ENCODE measurements at regions not wholly inside any gene's neighbourhood (a gene's known extent, or its start where the extent isn't known, plus 50 kb on each side); places are given as distances from the start of the nearest gene placed in this dataset.

DNA sequence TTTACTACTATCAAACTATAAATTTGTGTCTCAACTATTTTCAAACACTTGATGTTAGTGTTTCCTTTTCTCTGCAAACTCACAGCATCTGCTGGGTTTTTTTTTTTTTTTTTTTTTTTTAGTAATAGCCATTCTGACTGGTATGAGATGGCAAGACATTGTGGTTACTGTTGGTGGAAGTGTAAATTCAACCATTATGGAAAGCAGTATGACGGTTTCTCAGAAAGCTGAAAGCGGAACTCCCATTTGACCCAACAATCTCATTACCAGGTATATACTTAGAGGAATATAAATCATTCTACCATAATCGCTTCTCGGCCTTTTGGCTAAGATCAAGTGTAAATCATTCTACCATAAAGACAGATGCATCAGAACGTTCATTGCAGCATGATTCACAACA lies 608.3 kb upstream of the ZP4 start:
- H3K4me2 ChIP-seq (ENCODE audit: insufficient read depth, insufficient read length, low read length): no peak overlapping the region
- no peak overlapping the region for H4K91ac ChIP-seq (ENCODE audit: insufficient read length, low read depth, low read length)
- Mint-ChIP-seq H3K27me3 (ENCODE audit: low read depth) (no peaks in the 10 kb centered on the region), H3K4me3 (no peak overlapping the region), H3K36me3 (ENCODE audit: insufficient read depth in 1 of 3, low read depth in 3 of 3) (no peaks in the 10 kb centered on the region), H3K27ac (no peak overlapping the region), H3K4me1 (no peaks in the 10 kb centered on the region), H3K9me3 (peaks cover 0 to 3% of the 10 kb centered on the region in 2 experiments; a peak in 3 of 5 replicates)
- H3K4ac ChIP-seq (ENCODE audit: low read depth, low read length): no peak overlapping the region
- TF ChIP-seq, protein P1, sequence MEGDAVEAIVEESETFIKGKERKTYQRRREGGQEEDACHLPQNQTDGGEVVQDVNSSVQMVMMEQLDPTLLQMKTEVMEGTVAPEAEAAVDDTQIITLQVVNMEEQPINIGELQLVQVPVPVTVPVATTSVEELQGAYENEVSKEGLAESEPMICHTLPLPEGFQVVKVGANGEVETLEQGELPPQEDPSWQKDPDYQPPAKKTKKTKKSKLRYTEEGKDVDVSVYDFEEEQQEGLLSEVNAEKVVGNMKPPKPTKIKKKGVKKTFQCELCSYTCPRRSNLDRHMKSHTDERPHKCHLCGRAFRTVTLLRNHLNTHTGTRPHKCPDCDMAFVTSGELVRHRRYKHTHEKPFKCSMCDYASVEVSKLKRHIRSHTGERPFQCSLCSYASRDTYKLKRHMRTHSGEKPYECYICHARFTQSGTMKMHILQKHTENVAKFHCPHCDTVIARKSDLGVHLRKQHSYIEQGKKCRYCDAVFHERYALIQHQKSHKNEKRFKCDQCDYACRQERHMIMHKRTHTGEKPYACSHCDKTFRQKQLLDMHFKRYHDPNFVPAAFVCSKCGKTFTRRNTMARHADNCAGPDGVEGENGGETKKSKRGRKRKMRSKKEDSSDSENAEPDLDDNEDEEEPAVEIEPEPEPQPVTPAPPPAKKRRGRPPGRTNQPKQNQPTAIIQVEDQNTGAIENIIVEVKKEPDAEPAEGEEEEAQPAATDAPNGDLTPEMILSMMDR (conservative IDR thresholded peaks at IDR 0.05): no peak
- H3K79me1 ChIP-seq (ENCODE audit: insufficient read depth, low read depth, low read length, poor library complexity, severe bottlenecking): no peaks in the 10 kb centered on the region
- H2BK5ac ChIP-seq (ENCODE audit: insufficient read length, low read length): no peak overlapping the region
- H3K14ac ChIP-seq (ENCODE audit: insufficient read depth, low read length): no peak overlapping the region
- no peaks in the 10 kb centered on the region for H3K23me2 ChIP-seq (ENCODE audit: insufficient read length, low read depth, low read length, poor library complexity, severe bottlenecking)
- no peaks in the 10 kb centered on the region for H3K4me1 ChIP-seq (ENCODE audit: insufficient read depth, low read length)
- H4K20me1 ChIP-seq (ENCODE audit: control insufficient read depth, insufficient read depth, insufficient read length): no peaks in the 10 kb centered on the region
- WGBS (ENCODE audit: extremely low coverage, insufficient read length, low lambda C conversion rate): no CpG with 5 or more reads among the region's 5 CpGs
- no peak overlapping the region for H3K9ac ChIP-seq (ENCODE audit: extremely low read depth, insufficient read length, low read length)
- no peak overlapping the region for H3K56ac ChIP-seq (ENCODE audit: insufficient read length, low read depth, low read length)
- H3K79me2 ChIP-seq (ENCODE audit: insufficient read depth, low read length): no peaks in the 10 kb centered on the region
- H3K9me3 ChIP-seq (ENCODE audit: control insufficient read depth, low read depth, low read length): no peaks in the 10 kb centered on the region
- H3K27ac ChIP-seq (ENCODE audit: insufficient read length, low read depth, low read length): no peak overlapping the region
- DNase-seq: no peak
- H4K5ac ChIP-seq (ENCODE audit: insufficient read length, low read depth, low read length): no peak overlapping the region
- no peaks in the 10 kb centered on the region for H3K27me3 ChIP-seq (ENCODE audit: insufficient read depth, low read length)
- H3K18ac ChIP-seq (ENCODE audit: insufficient read length, low read depth, low read length): no peak overlapping the region
- H2AFZ ChIP-seq (ENCODE audit: low read length): no peak overlapping the region
- no peak overlapping the region for H2BK120ac ChIP-seq (ENCODE audit: low read depth, low read length, poor library complexity, severe bottlenecking)
- H2AK5ac ChIP-seq (ENCODE audit: insufficient read length, low read length): no peak overlapping the region
- no peak overlapping the region for H3T11ph ChIP-seq (ENCODE audit: low read length)
- H4K8ac ChIP-seq (replicated peaks; ENCODE audit: insufficient read length, low read depth, low read length): no peak overlapping the region
- no peak overlapping the region for H2BK12ac ChIP-seq (ENCODE audit: insufficient read length, low read depth, low read length)
- no peak overlapping the region for H2BK20ac ChIP-seq (ENCODE audit: low read depth, low read length, poor library complexity, severe bottlenecking)
- no peak overlapping the region for H3K23ac ChIP-seq (ENCODE audit: insufficient read length, low read depth, low read length)
- no peak overlapping the region for H2BK15ac ChIP-seq (ENCODE audit: low read depth, low read length)
